PC-9 (cell line): ENCODE measurements at regions not wholly inside any gene's neighbourhood (a gene's known extent, or its start where the extent isn't known, plus 50 kb on each side); places are given as distances from the start of the nearest gene placed in this dataset.
"Not testable (repeated sequence)": the region's sequence is repeated elsewhere in the genome, so short reads cannot be mapped to it uniquely, and the experiment has no call there.

Experiments
- BruUV-seq: library from RNA; stranded (reverse); fragments of 400-500 nt; replicated peaks from 2 replicates; lab custom pipeline; 2021; lab: Mats Ljungman, UMichigan
- CTCF ChIA-PET: fragments of 300-600 bp; sonication (Branson Sonifier 250); formaldehyde crosslinking; loops from one replicate; lab custom pipeline; 2022; ENCODE audit warnings: antibody characterized with exemption; lab: Charles Lee
- POLR2A ChIA-PET: fragments of 300-600 bp; sonication (Branson Sonifier 250); formaldehyde crosslinking; loops from one replicate; lab custom pipeline; 2022; ENCODE audit warnings: antibody characterized with exemption; ENCODE audit not compliant: unreplicated experiment; lab: Charles Lee
- DNase-seq, 2 experiments: peaks; one replicate each; pipeline versions ENCODE4 v3.0.0 to v3.0.0-alpha.2; 2015 to 2022; ENCODE audit warnings: mixed read lengths in 1 of 2
- H2AFZ ChIP-seq: fragments of 200-600 bp; sonication (generic); 2 replicates; pipeline ENCODE4 v1.8.1; 2017; ENCODE audit warnings: antibody characterized with exemption
- H3F3A ChIP-seq: fragments of 200-600 bp; sonication (generic); 2 replicates; pipeline ENCODE4 v1.8.1; 2017; ENCODE audit warnings: antibody characterized with exemption, mild to moderate bottlenecking, low read depth; ENCODE audit not compliant: insufficient read depth
- H3K27ac ChIP-seq: fragments of 200-600 bp; sonication (generic); 2 replicates; pipeline ENCODE4 v1.6.1; 2016; ENCODE audit warnings: mixed run types
- H3K27me3 ChIP-seq: fragments of 200-600 bp; sonication (generic); 2 replicates; pipeline ENCODE4 v1.6.1; 2016; ENCODE audit warnings: low read depth, mixed run types; ENCODE audit not compliant: insufficient read depth
- H3K36me3 ChIP-seq: fragments of 200-600 bp; sonication (generic); 2 replicates; pipeline ENCODE4 v1.6.1; 2016; ENCODE audit warnings: low read depth, mixed run types
- H3K4me1 ChIP-seq: fragments of 200-600 bp; sonication (generic); replicated peaks from 2 replicates; pipeline ENCODE4 v1.6.1; 2016; ENCODE audit warnings: mixed run types; ENCODE audit not compliant: insufficient read depth
- H3K4me2 ChIP-seq: fragments of 200-600 bp; sonication (generic); 2 replicates; pipeline ENCODE4 v1.6.1; 2017; ENCODE audit warnings: mixed run types
- H3K4me3 ChIP-seq: fragments of 200-600 bp; sonication (generic); 2 replicates; pipeline ENCODE4 v1.6.1; 2016; ENCODE audit warnings: mixed run types
- H3K79me2 ChIP-seq: fragments of 200-600 bp; sonication (generic); 2 replicates; pipeline ENCODE4 v1.6.1; 2017; ENCODE audit warnings: low read depth, mixed run types
- H3K9me2 ChIP-seq: fragments of 200-600 bp; sonication (generic); 2 replicates; pipeline ENCODE4 v1.8.1; 2017; ENCODE audit warnings: mild to moderate bottlenecking; ENCODE audit not compliant: insufficient read depth
- H3K9me3 ChIP-seq: fragments of 200-600 bp; sonication (generic); 2 replicates; pipeline ENCODE4 v1.8.1; 2016; ENCODE audit warnings: low read depth; ENCODE audit not compliant: insufficient read depth
- H4K20me1 ChIP-seq: fragments of 200-600 bp; sonication (generic); 2 replicates; pipeline ENCODE4 v1.8.1; 2017; ENCODE audit not compliant: insufficient read depth
- intact Hi-C: fragments of 100-400 bp; cut with micrococcal nuclease; formaldehyde crosslinking; loops from one replicate; pipeline ENCODE4 v1.10.0; 2022; ENCODE audit not compliant: unreplicated experiment

- DNase-seq, H3K4me3 ChIP-seq, POLR2A ChIA-PET, H3K4me2 ChIP-seq, H3K9me2 ChIP-seq, H3K27ac ChIP-seq, intact Hi-C loops, H4K20me1 ChIP-seq, BruUV-seq, H3K79me2 ChIP-seq, H3K36me3 ChIP-seq, H3K27me3 ChIP-seq, H3F3A ChIP-seq, H3K9me3 ChIP-seq, H2AFZ ChIP-seq, CTCF ChIA-PET, H3K4me1 ChIP-seq: not testable (repeated sequence)
Observed at GRCh38 chr21:6486821-6487220, 4034.6 kb upstream of the TPTE start.

- DNase-seq, H3K27me3 ChIP-seq, H3K79me2 ChIP-seq, intact Hi-C loops, POLR2A ChIA-PET, H3K4me2 ChIP-seq, H3K9me2 ChIP-seq, H3K4me3 ChIP-seq, H3K27ac ChIP-seq, H3K36me3 ChIP-seq, H3K4me1 ChIP-seq, BruUV-seq, H4K20me1 ChIP-seq, CTCF ChIA-PET, H3K9me3 ChIP-seq, H2AFZ ChIP-seq, H3F3A ChIP-seq: not testable (repeated sequence)
Observed at GRCh38 chr21:6492691-6493090, 4028.7 kb upstream of the TPTE start.

- DNase-seq, H3K27ac ChIP-seq, intact Hi-C loops, H3K4me3 ChIP-seq, H3K4me2 ChIP-seq, H3K79me2 ChIP-seq, H3K9me2 ChIP-seq, H3F3A ChIP-seq, H3K4me1 ChIP-seq, H2AFZ ChIP-seq, H3K27me3 ChIP-seq, POLR2A ChIA-PET, H3K9me3 ChIP-seq, H3K36me3 ChIP-seq, BruUV-seq, H4K20me1 ChIP-seq, CTCF ChIA-PET: not testable (repeated sequence)
Observed at GRCh38 chr21:6493957-6494356, 4027.4 kb upstream of the TPTE start.

- H4K20me1 ChIP-seq, H3K9me2 ChIP-seq, H3F3A ChIP-seq, POLR2A ChIA-PET, DNase-seq, intact Hi-C loops, H3K27me3 ChIP-seq, CTCF ChIA-PET, H2AFZ ChIP-seq, BruUV-seq, H3K36me3 ChIP-seq, H3K4me1 ChIP-seq, H3K27ac ChIP-seq, H3K79me2 ChIP-seq, H3K4me2 ChIP-seq, H3K4me3 ChIP-seq, H3K9me3 ChIP-seq: not testable (repeated sequence)
Observed at GRCh38 chr21:6496356-6496755, 4025.0 kb upstream of the TPTE start.

GRCh38 chr21:6498716-6499115 lies 4022.7 kb upstream of the TPTE start:
- H3K9me2 ChIP-seq, H4K20me1 ChIP-seq, H3K79me2 ChIP-seq, DNase-seq, H3K9me3 ChIP-seq, H3K27ac ChIP-seq, BruUV-seq, POLR2A ChIA-PET, H3K4me1 ChIP-seq, H3K27me3 ChIP-seq, H3F3A ChIP-seq, H2AFZ ChIP-seq, H3K4me2 ChIP-seq, CTCF ChIA-PET, H3K4me3 ChIP-seq, intact Hi-C loops, H3K36me3 ChIP-seq: not testable (repeated sequence)

GRCh38 chr21:6499128-6499826 lies 4022.1 kb upstream of the TPTE start:
- BruUV-seq, CTCF ChIA-PET, H3K27ac ChIP-seq, intact Hi-C loops, H3K79me2 ChIP-seq, H3K27me3 ChIP-seq, H3K4me3 ChIP-seq, H3K4me2 ChIP-seq, H3K4me1 ChIP-seq, H4K20me1 ChIP-seq, POLR2A ChIA-PET, DNase-seq, H3F3A ChIP-seq, H2AFZ ChIP-seq, H3K9me2 ChIP-seq, H3K36me3 ChIP-seq, H3K9me3 ChIP-seq: not testable (repeated sequence)

GRCh38 chr21:6499866-6500265 lies 4021.5 kb upstream of the TPTE start:
- H3K4me3 ChIP-seq = not testable (repeated sequence)

More at GRCh38 chr21:6499866-6500265, 4021.5 kb upstream of the TPTE start:
- BruUV-seq, intact Hi-C loops, POLR2A ChIA-PET, DNase-seq, H4K20me1 ChIP-seq, CTCF ChIA-PET, H3K9me2 ChIP-seq, H2AFZ ChIP-seq, H3K4me1 ChIP-seq, H3K27me3 ChIP-seq, H3F3A ChIP-seq, H3K27ac ChIP-seq, H3K79me2 ChIP-seq, H3K9me3 ChIP-seq, H3K36me3 ChIP-seq, H3K4me2 ChIP-seq: not testable (repeated sequence)
